ENCODE measurements at regions not wholly inside any gene's neighbourhood (a gene's known extent, or its start where the extent isn't known, plus 50 kb on each side); places are given as distances from the start of the nearest gene placed in this dataset.

- peak; percentile 82 for FAIRE-seq
Observed at GRCh38 chr12:58540480-58541299, 379.6 kb downstream of the LRIG3 start.

DNA sequence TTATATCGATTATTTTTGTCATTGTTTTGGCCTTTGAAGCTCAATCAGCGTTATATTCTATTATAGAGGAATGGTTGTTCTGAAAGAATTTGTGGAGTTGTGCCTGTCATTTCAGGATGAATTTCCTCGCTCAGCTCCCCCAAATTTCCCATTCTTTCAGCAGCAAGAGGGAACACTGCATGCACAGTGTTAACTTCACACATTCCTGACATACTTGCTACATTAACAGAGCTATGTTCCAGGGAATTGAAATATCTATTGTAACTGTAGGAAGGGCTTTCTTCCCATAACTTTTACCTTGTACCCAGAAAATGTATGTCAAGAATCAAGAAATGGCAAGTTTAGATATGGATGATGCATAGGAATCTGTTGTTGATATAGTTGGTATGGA, 379.0 kb downstream of the LRIG3 start:
- FAIRE-seq = no peak

- no peak for FAIRE-seq
Observed at GRCh38 chr12:58544281-58544680, 376.0 kb downstream of the LRIG3 start.

GRCh38 chr12:58547217-58547616, 373.1 kb downstream of the LRIG3 start:
- FAIRE-seq = no peak

- no peak for FAIRE-seq
Observed at GRCh38 chr12:58548801-58549200, 371.5 kb downstream of the LRIG3 start.

DNA sequence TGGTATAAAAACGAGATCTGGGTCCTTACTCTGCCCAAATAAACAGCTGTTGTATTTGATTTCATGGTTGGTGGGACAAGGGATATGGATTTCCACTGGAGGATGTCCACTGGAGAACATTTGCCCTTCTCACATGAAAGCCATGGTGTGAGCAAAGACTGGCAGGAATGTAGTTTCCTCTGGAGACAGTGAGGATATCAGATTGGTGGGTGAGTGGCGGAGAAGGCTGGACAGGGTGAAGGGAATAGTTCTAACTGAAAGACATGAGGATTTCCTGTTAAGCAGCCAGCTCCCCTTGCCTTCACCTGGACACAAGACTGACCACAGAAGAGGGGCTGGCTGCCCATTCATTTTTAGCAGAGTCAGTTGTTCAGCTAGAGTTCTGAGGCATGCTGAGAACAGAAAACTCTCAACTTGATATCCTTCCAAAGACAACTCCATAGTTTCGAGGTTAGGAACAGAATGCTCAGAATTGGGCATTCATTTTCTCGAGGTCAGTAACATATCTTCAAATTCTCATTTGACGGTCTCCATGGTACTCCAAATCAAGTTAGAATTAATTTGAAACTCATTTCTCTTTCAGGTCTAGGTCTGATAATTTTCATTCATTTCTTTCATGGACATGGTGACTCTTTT, 365.7 kb downstream of the LRIG3 start:
- FAIRE-seq = no peak

- FAIRE-seq = no peak
Observed at GRCh38 chr12:58557171-58557570, 363.1 kb downstream of the LRIG3 start.

- FAIRE-seq = peak; percentile 58
Observed at GRCh38 chr12:58557661-58558060, 362.6 kb downstream of the LRIG3 start.

- FAIRE-seq = no peak
Observed at GRCh38 chr12:58563621-58564020, 356.7 kb downstream of the LRIG3 start.

DNA sequence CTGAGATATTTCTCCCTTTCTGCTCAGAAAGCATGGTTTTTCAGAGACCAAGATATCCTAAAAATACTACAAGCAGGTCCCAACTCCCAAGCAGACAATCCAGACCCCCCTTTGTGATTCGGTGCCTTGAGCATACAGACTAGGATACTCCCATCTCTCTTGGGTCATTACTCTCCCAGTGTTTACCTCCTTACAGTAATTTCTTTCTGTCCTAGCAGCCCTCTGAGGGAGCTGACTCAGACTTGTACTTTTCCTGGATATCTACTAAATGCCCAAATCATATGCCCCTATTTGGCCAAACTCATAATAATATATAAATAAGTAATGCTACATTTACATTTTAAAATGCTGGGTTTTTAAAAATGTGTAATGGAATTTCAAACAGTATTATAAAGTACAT, 355.6 kb downstream of the LRIG3 start:
- FAIRE-seq = no peak

- no peak for FAIRE-seq
Observed at GRCh38 chr12:58566599-58566998, 353.7 kb downstream of the LRIG3 start.

DNA sequence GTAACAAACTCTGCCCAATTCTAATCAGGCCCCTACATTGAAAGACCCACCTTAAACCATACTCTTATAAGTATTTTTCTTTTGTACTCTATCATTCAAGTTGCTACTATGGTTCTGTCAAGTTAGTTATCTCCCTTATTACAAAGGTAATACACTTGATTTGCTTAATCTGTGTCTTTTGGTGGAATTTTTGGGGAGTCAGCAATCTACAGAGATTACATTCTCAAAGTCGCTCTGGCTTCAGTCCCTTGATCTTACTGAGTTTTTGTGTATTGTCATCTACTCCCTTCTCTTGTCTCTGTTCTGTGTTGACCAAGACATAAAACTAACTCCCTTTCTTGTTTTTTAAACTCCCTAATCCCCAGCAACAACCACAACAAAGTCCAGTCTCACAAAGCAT, 353.1 kb downstream of the LRIG3 start:
- peak; percentile 51 for FAIRE-seq

- no peak for FAIRE-seq
Observed at GRCh38 chr12:58570411-58570810, 349.9 kb downstream of the LRIG3 start.

- no peak for FAIRE-seq
Observed at GRCh38 chr12:58575256-58575655, 345.0 kb downstream of the LRIG3 start.

- no peak for FAIRE-seq
Observed at GRCh38 chr12:58576081-58576480, 344.2 kb downstream of the LRIG3 start.

DNA sequence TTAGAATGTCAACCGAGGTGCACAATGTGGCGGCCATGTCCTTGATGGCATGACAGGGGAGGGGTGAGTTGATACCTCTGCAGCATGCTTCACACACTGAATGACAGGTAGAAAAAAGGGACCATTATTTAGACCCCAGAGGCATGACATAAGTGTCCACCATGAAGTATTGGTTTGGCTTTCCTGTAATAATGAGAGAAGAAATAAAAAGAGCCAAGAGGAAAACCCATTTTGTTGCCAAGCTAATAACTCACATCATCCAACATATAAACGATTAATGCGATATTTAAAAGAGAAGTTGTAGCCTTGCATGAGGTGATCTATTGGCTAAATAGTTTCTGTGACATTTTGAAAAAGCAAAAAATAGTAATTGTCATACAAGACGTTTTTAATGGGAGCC, 343.4 kb downstream of the LRIG3 start:
- FAIRE-seq = no peak

GRCh38 chr12:58580095-58580494, 340.2 kb downstream of the LRIG3 start:
- no peak for FAIRE-seq

DNA sequence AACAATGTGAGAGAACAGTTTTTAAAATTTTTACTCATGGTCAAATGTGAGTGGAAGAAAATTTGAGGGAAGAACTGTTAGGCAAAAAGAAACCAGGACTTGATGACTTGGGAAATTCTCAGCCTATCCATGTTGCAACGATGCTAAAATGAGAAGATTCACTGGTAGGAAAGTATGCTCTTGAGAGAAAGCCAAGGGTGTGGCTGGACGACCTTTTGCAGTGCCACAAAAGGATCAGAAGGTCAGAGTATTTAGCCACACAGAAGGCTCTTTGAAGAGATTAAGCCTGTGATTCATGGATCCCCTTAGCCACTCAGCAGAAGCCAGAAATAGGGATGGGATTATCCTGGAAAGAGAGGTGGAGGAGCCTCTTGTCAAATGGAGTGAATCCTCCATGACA, 336.8 kb downstream of the LRIG3 start:
- no peak for FAIRE-seq

DNA sequence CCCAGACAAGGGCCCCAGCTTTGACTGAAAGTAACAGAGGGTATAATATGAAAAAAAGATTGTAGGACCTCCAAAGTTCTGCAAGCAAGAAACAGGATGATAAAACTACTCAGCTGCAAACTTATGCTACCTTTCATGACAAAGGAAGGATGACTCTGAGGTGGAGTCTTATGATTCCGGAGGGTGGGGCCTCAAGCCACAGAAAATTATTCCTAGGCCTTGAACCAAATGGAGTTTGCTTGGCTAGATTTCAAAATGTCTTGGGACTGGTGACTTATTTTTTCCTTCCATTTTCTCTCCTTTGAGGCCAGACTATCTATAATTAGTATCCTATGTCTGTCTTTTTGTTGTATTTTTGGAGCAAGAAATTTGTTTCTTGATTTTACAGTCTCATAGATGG, 336.4 kb downstream of the LRIG3 start:
- FAIRE-seq = no peak

- FAIRE-seq = no peak
Observed at GRCh38 chr12:58584880-58585279, 335.4 kb downstream of the LRIG3 start.

- FAIRE-seq = no peak
Observed at GRCh38 chr12:58586762-58587161, 333.5 kb downstream of the LRIG3 start.

DNA sequence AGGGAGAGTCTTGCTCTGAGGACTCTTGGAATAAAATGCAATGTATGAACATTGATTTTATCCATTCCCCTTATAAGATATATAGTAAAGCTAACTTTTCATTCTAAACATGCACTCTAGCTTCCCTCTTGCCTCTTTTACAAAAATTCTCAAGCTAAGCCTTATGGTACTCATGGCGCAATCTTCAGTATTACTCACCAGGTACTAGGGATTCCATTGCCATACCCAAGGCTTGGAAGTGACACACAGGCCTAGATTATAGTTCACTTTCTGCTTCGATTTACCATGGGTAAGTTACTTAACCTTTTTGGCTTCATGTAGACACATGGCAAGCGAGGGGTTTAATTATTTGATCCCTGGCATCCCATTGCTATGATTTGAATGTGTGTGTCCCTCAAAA, 331.5 kb downstream of the LRIG3 start:
- no peak for FAIRE-seq

GRCh38 chr12:58592475-58593207, 327.7 kb downstream of the LRIG3 start:
- FAIRE-seq = no peak

All from endometrium (tissue), 2 donors.